H1 (cell line): ENCODE measurements at regions not wholly inside any gene's neighbourhood (a gene's known extent, or its start where the extent isn't known, plus 50 kb on each side); places are given as distances from the start of the nearest gene placed in this dataset.

Experiments used
- CTCF ChIA-PET: fragments of 300-600 bp; sonication (Branson Sonifier 250); formaldehyde crosslinking; loops from one replicate; lab custom pipeline; 2021; ENCODE audit not compliant: partially characterized antibody; lab: Charles Lee
- POLR2A ChIA-PET: fragments of 300-600 bp; sonication (Branson Sonifier 250); formaldehyde crosslinking; loops from one replicate; lab custom pipeline; 2021; ENCODE audit warnings: inconsistent platforms; ENCODE audit not compliant: partially characterized antibody; lab: Charles Lee
- DNase-seq, 2 experiments: peaks; one replicate each; pipeline versions ENCODE4 v3.0.0 to v3.0.0-alpha.2; 2010 to 2022; ENCODE audit warnings: low spot score in 2 of 2, low read depth in 1 of 2, mixed read lengths in 1 of 2
- FAIRE-seq: peaks from 2 replicates; lab custom pipeline; 2011; peaks lifted over from hg19 to GRCh38; lab: Jason Lieb, UNC
- H2AFZ ChIP-seq: 2 replicates; pipeline ENCODE4 v1.8.1; 2012; ENCODE audit warnings: low read length, inconsistent platforms
- H2AK5ac ChIP-seq: 2 replicates; pipeline ENCODE4 v1.6.1; 2013; ENCODE audit warnings: low read depth, low read length
- H2BK120ac ChIP-seq: replicated peaks from 2 replicates; pipeline ENCODE3; 2013; ENCODE audit warnings: low read depth, low read length, inconsistent platforms
- H2BK12ac ChIP-seq: 2 replicates; pipeline ENCODE4 v1.6.1; 2013; ENCODE audit warnings: low read depth, low read length
- H2BK15ac ChIP-seq: 2 replicates; pipeline ENCODE4 v1.6.1; 2013; ENCODE audit warnings: low read length
- H2BK20ac ChIP-seq: 2 replicates; pipeline ENCODE4 v1.6.1; 2013; ENCODE audit warnings: low read length
- H2BK5ac ChIP-seq: 2 replicates; pipeline ENCODE4 v1.6.1; 2013; ENCODE audit warnings: low read depth, low read length
- H3K14ac ChIP-seq: 2 replicates; pipeline ENCODE4 v1.6.1; 2013; ENCODE audit warnings: inconsistent platforms; ENCODE audit not compliant: insufficient read length
- H3K18ac ChIP-seq: 2 replicates; pipeline ENCODE4 v1.6.1; 2013; ENCODE audit warnings: low read length; ENCODE audit errors: extremely low read depth
- H3K23ac ChIP-seq: 2 replicates; pipeline ENCODE4 v1.6.1; 2013; ENCODE audit warnings: inconsistent platforms; ENCODE audit not compliant: insufficient read length
- H3K23me2 ChIP-seq: 2 replicates; pipeline ENCODE4 v1.6.1; 2013; ENCODE audit warnings: low read depth, low read length
- H3K27ac ChIP-seq: 2 replicates; pipeline ENCODE4 v1.6.1; 2011; ENCODE audit warnings: low read depth, low read length, inconsistent platforms
- H3K27me3 ChIP-seq, 4 experiments: replicated peaks in 1 of 4; 1 replicate in 1 of 4; 2 replicates in 3 of 4; pipeline versions ENCODE4 v1.6.1 to v1.8.1; 2011 to 2013; ENCODE audit warnings: low read length in 3 of 4, mild to moderate bottlenecking in 3 of 4, inconsistent platforms in 2 of 4, mixed read lengths in 2 of 4, moderate library complexity in 1 of 4; ENCODE audit not compliant: control insufficient read depth in 3 of 4, insufficient read depth in 3 of 4; ENCODE audit errors: extremely low read depth in 1 of 4
- H3K36me3 ChIP-seq, 4 experiments: 2 replicates each; pipeline versions ENCODE4 v1.6.1 to v1.8.1; 2011 to 2013; ENCODE audit warnings: mild to moderate bottlenecking in 4 of 4, low read length in 3 of 4, moderate library complexity in 2 of 4, control low read depth in 1 of 4, inconsistent platforms in 1 of 4; ENCODE audit not compliant: insufficient read depth in 4 of 4, control insufficient read depth in 2 of 4
- H3K4ac ChIP-seq: replicated peaks from 2 replicates; pipeline ENCODE3; 2013; ENCODE audit warnings: low read length, low read depth, mixed read lengths, inconsistent platforms; ENCODE audit not compliant: insufficient read length
- H3K4me1 ChIP-seq, 4 experiments: replicated peaks in 1 of 4; 1 replicate in 1 of 4; 2 replicates in 3 of 4; pipeline versions ENCODE4 v1.6.1 to v1.8.1; 2011 to 2013; ENCODE audit warnings: low read length in 3 of 4, inconsistent platforms in 2 of 4, mixed read lengths in 1 of 4; ENCODE audit not compliant: insufficient read depth in 4 of 4, control insufficient read depth in 3 of 4
- H3K4me2 ChIP-seq, 2 experiments: 2 replicates each; pipeline versions ENCODE4 v1.6.1 to v1.8.1; 2011 to 2013; ENCODE audit warnings: low read depth in 2 of 2, low read length in 2 of 2, control low read depth in 1 of 2, inconsistent platforms in 1 of 2, mild to moderate bottlenecking in 1 of 2; ENCODE audit not compliant: insufficient read depth in 1 of 2
- H3K4me3 ChIP-seq, 4 experiments: fragments of 200-600, 300-600 bp in 1 of 4; sonication (generic), shearing (Covaris generic), sonication (Bioruptor Twin) in 1 of 4; 2 replicates each; pipeline versions ENCODE4 v1.5.1 to v1.8.1; 2011 to 2016; ENCODE audit warnings: low read length in 4 of 4, low read depth in 3 of 4, control low read depth in 2 of 4, inconsistent platforms in 2 of 4, mild to moderate bottlenecking in 2 of 4, mixed read lengths in 1 of 4, moderate library complexity in 1 of 4; ENCODE audit not compliant: insufficient read depth in 2 of 4; ENCODE audit errors: extremely low read depth in 1 of 4
- H3K56ac ChIP-seq: replicated peaks from 2 replicates; pipeline ENCODE3; 2013; ENCODE audit warnings: low read depth, mild to moderate bottlenecking, mixed read lengths, low read length, inconsistent platforms; ENCODE audit not compliant: insufficient read length
- H3K79me1 ChIP-seq: 2 replicates; pipeline ENCODE4 v1.6.1; 2013; ENCODE audit warnings: low read depth, low read length, control low read depth
- H3K79me2 ChIP-seq, 2 experiments: 2 replicates each; pipeline versions ENCODE4 v1.6.1 to v1.8.1; 2012 to 2013; ENCODE audit warnings: low read length in 2 of 2, mild to moderate bottlenecking in 2 of 2, inconsistent platforms in 1 of 2; ENCODE audit not compliant: insufficient read depth in 2 of 2, control insufficient read depth in 1 of 2
- H3K9ac ChIP-seq, 4 experiments: replicated peaks in 1 of 4; 1 replicate in 1 of 4; 2 replicates in 3 of 4; pipeline versions ENCODE4 v1.6.1 to v1.8.1; 2011 to 2013; ENCODE audit warnings: low read depth in 3 of 4, low read length in 3 of 4, control low read depth in 2 of 4, mild to moderate bottlenecking in 2 of 4, moderate library complexity in 2 of 4, inconsistent platforms in 1 of 4; ENCODE audit errors: extremely low read depth in 1 of 4
- H3K9me3 ChIP-seq, 2 experiments: 2 replicates each; pipeline versions ENCODE4 v1.6.1 to v1.8.1; 2012 to 2013; ENCODE audit warnings: mild to moderate bottlenecking in 2 of 2, moderate library complexity in 2 of 2, control low read depth in 1 of 2, inconsistent platforms in 1 of 2, low read depth in 1 of 2, low read length in 1 of 2, mixed read lengths in 1 of 2; ENCODE audit not compliant: insufficient read depth in 2 of 2
- H4K20me1 ChIP-seq, 2 experiments: replicated peaks in 1 of 2; 2 replicates each; pipeline versions ENCODE3 to v1.8.1; 2011 to 2013; ENCODE audit warnings: inconsistent platforms in 2 of 2, low read length in 2 of 2, mild to moderate bottlenecking in 1 of 2; ENCODE audit not compliant: insufficient read depth in 2 of 2, control insufficient read depth in 1 of 2
- H4K5ac ChIP-seq: 2 replicates; pipeline ENCODE4 v1.6.1; 2013; ENCODE audit warnings: low read length, low read depth, mixed read lengths, inconsistent platforms; ENCODE audit not compliant: insufficient read length
- H4K8ac ChIP-seq: 2 replicates; pipeline ENCODE4 v1.8.0; 2013; ENCODE audit warnings: mild to moderate bottlenecking, moderate library complexity, low read length, inconsistent platforms; ENCODE audit not compliant: insufficient read depth; ENCODE audit errors: extremely low read depth
- H4K91ac ChIP-seq: replicated peaks from 2 replicates; pipeline ENCODE3; 2013; ENCODE audit warnings: low read length, mixed read lengths, inconsistent platforms; ENCODE audit not compliant: insufficient read length
- CREB1 ChIP-seq: IDR thresholded peaks from 2 replicates; pipeline ENCODE4 v1.6.1; 2012; ENCODE audit warnings: inconsistent platforms
- EP300 ChIP-seq, 2 experiments: IDR thresholded peaks; 1 replicate in 1 of 2; 2 replicates in 1 of 2; pipeline ENCODE4 v1.6.1; 2011 to 2012; ENCODE audit warnings: low read depth in 2 of 2, low read length in 2 of 2, mild to moderate bottlenecking in 2 of 2, borderline replicate concordance in 1 of 2, inconsistent platforms in 1 of 2, moderate library complexity in 1 of 2
- FOSL1 ChIP-seq: IDR thresholded peaks from 2 replicates; pipeline ENCODE4 v1.6.1; 2011; ENCODE audit warnings: mild to moderate bottlenecking, low read depth, low read length, moderate library complexity; ENCODE audit not compliant: insufficient read depth
- GTF2F1 ChIP-seq: IDR thresholded peaks from 2 replicates; pipeline ENCODE4 v1.6.1; 2012; ENCODE audit warnings: low read depth, low read length, improper control_type of control experiment, borderline replicate concordance
- JUND ChIP-seq: IDR thresholded peaks from 2 replicates; pipeline ENCODE4 v1.6.1; 2011; ENCODE audit warnings: mild to moderate bottlenecking, improper control_type of control experiment, low read length
- KDM1A ChIP-seq: fragments of 200-600, 300-600 bp; sonication (generic); IDR thresholded peaks from 2 replicates; pipeline ENCODE4 v1.7.1; 2016; ENCODE audit warnings: mild to moderate bottlenecking, low read length, borderline replicate concordance
- NRF1 ChIP-seq: IDR thresholded peaks from 2 replicates; pipeline ENCODE4 v1.6.1; 2011; ENCODE audit warnings: mild to moderate bottlenecking, low read depth, low read length, improper control_type of control experiment
- PHF8 ChIP-seq: fragments of 200-600 bp; sonication (generic); conservative IDR thresholded peaks from 2 replicates; pipeline ENCODE4 v1.7.1; 2012; ENCODE audit warnings: low read depth, mild to moderate bottlenecking, inconsistent platforms, low read length, moderate library complexity
- POLR2A ChIP-seq, 2 experiments: IDR thresholded peaks; 1 replicate in 1 of 2; 2 replicates in 1 of 2; pipeline ENCODE4 v1.6.1; 2011; ENCODE audit warnings: low read depth in 2 of 2, low read length in 2 of 2, mild to moderate bottlenecking in 2 of 2; ENCODE audit errors: control extremely low read depth in 1 of 2
- RBBP5 ChIP-seq: IDR thresholded peaks from 2 replicates; pipeline ENCODE4 v1.7.1; 2012; ENCODE audit warnings: low read depth, mild to moderate bottlenecking, inconsistent platforms, low read length, moderate library complexity, borderline replicate concordance
- SP2 ChIP-seq: IDR thresholded peaks from 2 replicates; pipeline ENCODE4 v1.6.1; 2012; ENCODE audit warnings: mild to moderate bottlenecking, low read length, inconsistent platforms
- TCF12 ChIP-seq: IDR thresholded peaks from 2 replicates; pipeline ENCODE4 v1.6.1; 2011; ENCODE audit warnings: low read depth, mild to moderate bottlenecking, low read length
- USF2 ChIP-seq: IDR thresholded peaks from 2 replicates; pipeline ENCODE4 v1.6.1; 2011; ENCODE audit warnings: low read length, improper control_type of control experiment
- WGBS, 2 experiments: shearing (Covaris generic) in 1 of 2; methylation state at CpG; one replicate each; pipeline versions ENCODE4 v1.1.6 to v1.1.7; 2013 to 2015; ENCODE audit warnings: low lambda C conversion rate in 2 of 2, mixed read lengths in 2 of 2, inconsistent platforms in 1 of 2, low coverage in 1 of 2, missing lambda C conversion rate in 1 of 2; ENCODE audit not compliant: insufficient replicate concordance in 2 of 2, insufficient coverage in 1 of 2, insufficient read length in 1 of 2; ENCODE audit errors: extremely low coverage in 1 of 2, missing lambda C conversion rate in 1 of 2; 5-methylcytosine and 5-hydroxymethylcytosine counted together

GRCh38 chr20:30611239-30611984, 646.1 kb upstream of the DEFB115 start:
- ChIA-PET POLR2A (no interaction called here), CTCF (no interaction called here)
- WGBS, 2 experiments = 80% methylated on average over 15 of the region's 15 CpGs; no CpG with 5 or more reads in 1 of the 2 experiments
- TF ChIP-seq NRF1 (no peak), USF2 (no peak), JUND (no peak), KDM1A (no peak), PHF8 (no peak), EP300 (IDR thresholded peaks at IDR 0.05; ENCODE audit: borderline replicate concordance in 1 of 2, low read depth in 2 of 2, low read length in 2 of 2) (no peak), POLR2A (IDR thresholded peaks at IDR 0.05; ENCODE audit: control extremely low read depth in 1 of 2, low read depth in 2 of 2, low read length in 2 of 2) (no peak), SP2 (no peak), CREB1 (no peak), GTF2F1 (no peak), RBBP5 (no peak), TCF12 (no peak), FOSL1 (no peak)

More at GRCh38 chr20:30611239-30611984, 646.1 kb upstream of the DEFB115 start:
- H2BK120ac ChIP-seq = no peak overlapping the region
- peaks cover 81 to 97% of the 10 kb centered on the region in 2 experiments for H3K9me3 ChIP-seq
- no peaks in the 10 kb centered on the region for H3K79me1 ChIP-seq
- no peak overlapping the region for H3K56ac ChIP-seq
- no peak overlapping the region for H3K14ac ChIP-seq
- H4K8ac ChIP-seq = no peak overlapping the region
- H4K5ac ChIP-seq = no peak overlapping the region
- no peak overlapping the region for H2BK12ac ChIP-seq
- FAIRE-seq (no peak), DNase-seq (no peak)
- no peaks in the 10 kb centered on the region for H3K36me3 ChIP-seq
- no peak overlapping the region for H3K9ac ChIP-seq
- H3K79me2 ChIP-seq = no peaks in the 10 kb centered on the region
- no peak overlapping the region for H2AK5ac ChIP-seq
- no peaks in the 10 kb centered on the region for H3K4me1 ChIP-seq
- H4K91ac ChIP-seq = no peak overlapping the region
- H3K23ac ChIP-seq = no peak overlapping the region
- H3K23me2 ChIP-seq = no peaks in the 10 kb centered on the region
- no peak overlapping the region for H3K4me2 ChIP-seq
- no peak overlapping the region for H2BK5ac ChIP-seq
- H3K27ac ChIP-seq = no peak overlapping the region
- H3K4ac ChIP-seq = no peak overlapping the region
- H3K4me3 ChIP-seq = no peak overlapping the region
- no peak overlapping the region for H2BK15ac ChIP-seq
- no peaks in the 10 kb centered on the region for H4K20me1 ChIP-seq
- no peak overlapping the region for H2AFZ ChIP-seq
- H3K27me3 ChIP-seq = no peaks in the 10 kb centered on the region
- H2BK20ac ChIP-seq = no peak overlapping the region
- no peak overlapping the region for H3K18ac ChIP-seq
